ENCODE measurements at regions not wholly inside any gene's neighbourhood (a gene's known extent, or its start where the extent isn't known, plus 50 kb on each side); places are given as distances from the start of the nearest gene placed in this dataset.

- H3K9ac ChIP-seq (ENCODE audit: extremely low read depth, low read length, poor library complexity, severe bottlenecking): no peak overlapping the region
- H3K36me3 ChIP-seq (ENCODE audit: control insufficient read depth, insufficient read depth, low read length): no peaks in the 10 kb centered on the region
- Mint-ChIP-seq H3K27ac (no peak overlapping the region), H3K36me3 (ENCODE audit: low read depth) (no peaks in the 10 kb centered on the region), H3K4me1 (no peaks in the 10 kb centered on the region), H3K9me3 (peaks cover 11% of the 10 kb centered on the region), H3K4me3 (no peak overlapping the region), H3K27me3 (ENCODE audit: insufficient read depth) (peaks cover 3% of the 10 kb centered on the region)
- DNase-seq: no peak
- H3K4me3 ChIP-seq (ENCODE audit: low read length): no peak overlapping the region
- WGBS, 2 experiments (ENCODE audit: insufficient coverage in 1 of 2, insufficient read length in 1 of 2): 76% methylated on average over 2 of the region's 2 CpGs; no CpG with 5 or more reads in 1 of the 2 experiments
- no peak overlapping the region for H3K27ac ChIP-seq (ENCODE audit: low read depth, low read length)
- H3K27me3 ChIP-seq (ENCODE audit: control insufficient read depth, insufficient read depth, low read length, poor library complexity, severe bottlenecking): no peaks in the 10 kb centered on the region
- TF ChIP-seq CTCF (conservative IDR thresholded peaks at IDR 0.05): peak; percentile 37
- H3K9me3 ChIP-seq (ENCODE audit: control insufficient read depth, low read length): peaks cover 8% of the 10 kb centered on the region
- H3K4me1 ChIP-seq (ENCODE audit: control insufficient read depth, insufficient read depth, low read length): no peaks in the 10 kb centered on the region
Observed at GRCh38 chr15:69749797-69750196, 297.2 kb downstream of the RPLP1 start.

DNA sequence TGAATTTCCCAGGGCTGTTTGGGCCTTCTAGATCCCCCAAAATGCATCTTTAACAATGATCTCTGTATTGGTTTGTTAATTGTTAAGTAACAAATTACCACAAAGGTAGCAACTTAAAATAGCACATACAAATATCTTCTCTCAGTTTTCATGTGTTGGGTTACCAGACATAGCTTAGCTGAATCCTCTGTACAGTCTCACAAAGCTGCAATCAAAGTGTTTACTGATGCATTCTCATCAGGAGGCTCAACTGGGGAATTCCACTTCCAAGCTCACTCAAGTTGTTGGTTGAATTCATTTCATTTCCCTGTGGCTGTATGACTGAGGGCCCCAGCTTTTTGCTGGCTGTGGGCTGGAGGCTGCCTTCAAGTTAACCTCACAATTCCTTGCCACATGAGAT lies 297.6 kb downstream of the RPLP1 start:
- Histone ChIP-seq H3K9ac (ENCODE audit: extremely low read depth, low read length, poor library complexity, severe bottlenecking) (no peak overlapping the region), H3K4me1 (ENCODE audit: control insufficient read depth, insufficient read depth, low read length) (no peaks in the 10 kb centered on the region), H3K4me3 (ENCODE audit: low read length) (no peak overlapping the region), H3K27me3 (ENCODE audit: control insufficient read depth, insufficient read depth, low read length, poor library complexity, severe bottlenecking) (no peaks in the 10 kb centered on the region), H3K9me3 (ENCODE audit: control insufficient read depth, low read length) (peaks cover 8% of the 10 kb centered on the region), H3K36me3 (ENCODE audit: control insufficient read depth, insufficient read depth, low read length) (no peaks in the 10 kb centered on the region), H3K27ac (ENCODE audit: low read depth, low read length) (no peak overlapping the region)
- peaks cover 11% of the 10 kb centered on the region for H3K9me3 Mint-ChIP-seq
- no peaks in the 10 kb centered on the region for H3K4me1 Mint-ChIP-seq
- no peak overlapping the region for H3K4me3 Mint-ChIP-seq
- no peak overlapping the region for H3K27ac Mint-ChIP-seq
- no peaks in the 10 kb centered on the region for H3K36me3 Mint-ChIP-seq (ENCODE audit: low read depth)
- peaks cover 3% of the 10 kb centered on the region for H3K27me3 Mint-ChIP-seq (ENCODE audit: insufficient read depth)
- TF ChIP-seq CTCF (conservative IDR thresholded peaks at IDR 0.05): no peak
- no peak for DNase-seq

- Histone ChIP-seq H3K36me3 (ENCODE audit: control insufficient read depth, insufficient read depth, low read length) (no peaks in the 10 kb centered on the region), H3K27ac (ENCODE audit: low read depth, low read length) (no peak overlapping the region), H3K4me1 (ENCODE audit: control insufficient read depth, insufficient read depth, low read length) (no peaks in the 10 kb centered on the region), H3K27me3 (ENCODE audit: control insufficient read depth, insufficient read depth, low read length, poor library complexity, severe bottlenecking) (no peaks in the 10 kb centered on the region), H3K9ac (ENCODE audit: extremely low read depth, low read length, poor library complexity, severe bottlenecking) (no peak overlapping the region), H3K4me3 (ENCODE audit: low read length) (no peak overlapping the region), H3K9me3 (ENCODE audit: control insufficient read depth, low read length) (peaks cover 8% of the 10 kb centered on the region)
- Mint-ChIP-seq H3K9me3 (peaks cover 11% of the 10 kb centered on the region), H3K27me3 (ENCODE audit: insufficient read depth) (peaks cover 5% of the 10 kb centered on the region), H3K36me3 (ENCODE audit: low read depth) (no peaks in the 10 kb centered on the region), H3K27ac (no peak overlapping the region), H3K4me3 (no peak overlapping the region), H3K4me1 (peaks cover 2% of the 10 kb centered on the region)
- WGBS, 2 experiments (ENCODE audit: insufficient coverage in 1 of 2, insufficient read length in 1 of 2): 71 to 88% methylated on average over 1 to 2 of the region's 2 CpGs
- no peak for DNase-seq
- no peak for TF ChIP-seq CTCF (conservative IDR thresholded peaks at IDR 0.05)
Observed at GRCh38 chr15:69751147-69751546, 298.5 kb downstream of the RPLP1 start.

All from endodermal cell (in vitro differentiated cells).